GM21447 (cell line): ENCODE measurements at regions not wholly inside any gene's neighbourhood (a gene's known extent, or its start where the extent isn't known, plus 50 kb on each side); places are given as distances from the start of the nearest gene placed in this dataset.
"Not testable (repeated sequence)": the region's sequence is repeated elsewhere in the genome, so short reads cannot be mapped to it uniquely, and the experiment has no call there.

Experiments
- ATAC-seq: cut with Tn5 transposase; IDR thresholded peaks from one replicate; pipeline ENCODE4 v1.9.1; 2021; ENCODE audit not compliant: unreplicated experiment

GRCh38 chr2:137881711-137882110, 82.6 kb upstream of the HNMT start:
- ATAC-seq: no peak

- no peak for ATAC-seq
Observed at GRCh38 chr2:137886083-137886831, 78.0 kb upstream of the HNMT start.

GRCh38 chr2:137888845-137889244, 75.4 kb upstream of the HNMT start:
- ATAC-seq: no peak

- no peak for ATAC-seq
Observed at GRCh38 chr2:137892739-137893138, 71.5 kb upstream of the HNMT start.

GRCh38 chr2:137893145-137893544, 71.1 kb upstream of the HNMT start:
- ATAC-seq: no peak

- no peak for ATAC-seq
Observed at GRCh38 chr2:137896467-137896866, 67.8 kb upstream of the HNMT start.

GRCh38 chr2:137897082-137897481, 67.2 kb upstream of the HNMT start:
- no peak for ATAC-seq

- ATAC-seq: no peak
Observed at GRCh38 chr2:137900421-137901141, 63.7 kb upstream of the HNMT start.

GRCh38 chr2:137910641-137911040, 53.6 kb upstream of the HNMT start:
- ATAC-seq: no peak

GRCh38 chr2:137912371-137912770, 51.9 kb upstream of the HNMT start:
- no peak for ATAC-seq

- ATAC-seq: no peak
Observed at GRCh38 chr2:137913169-137913568, 51.1 kb upstream of the HNMT start.

GRCh38 chr2:137913648-137914047, 50.6 kb upstream of the HNMT start:
- not testable (repeated sequence) for ATAC-seq
